ENCODE measurements at regions not wholly inside any gene's neighbourhood (a gene's known extent, or its start where the extent isn't known, plus 50 kb on each side); places are given as distances from the start of the nearest gene placed in this dataset.

DNA sequence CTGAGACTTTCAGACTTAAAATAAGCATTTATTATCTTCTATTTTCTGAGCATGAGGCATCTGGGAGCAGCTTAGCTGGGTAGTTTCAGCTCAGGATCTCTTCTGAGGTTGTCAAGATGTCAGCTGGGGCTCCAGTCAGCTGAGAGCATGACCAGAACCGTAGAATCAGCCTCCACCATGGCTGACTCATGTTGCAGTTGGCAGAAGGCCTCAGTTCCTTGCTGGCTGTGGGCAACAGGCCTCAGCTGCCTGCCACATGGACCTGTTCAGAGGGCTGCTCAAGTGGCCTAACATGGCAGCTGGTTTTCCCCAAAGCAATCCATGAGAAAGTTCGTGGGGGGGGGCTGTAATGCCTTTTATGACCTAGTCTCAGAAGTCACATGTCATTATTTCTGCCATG lies 142.3 kb downstream of the LY86 start:
- no peak overlapping the region for H3K4me3 ChIP-seq
- Mint-ChIP-seq H3K4me3 (no peak overlapping the region), H3K9me3 (no peaks in the 10 kb centered on the region), H3K27ac (no peak overlapping the region), H3K36me3 (ENCODE audit: low read depth) (no peaks in the 10 kb centered on the region; the same call in 2 of the 3 replicates), H3K27me3 (ENCODE audit: insufficient read depth, low read depth, poor library complexity) (peaks cover 7% of the 10 kb centered on the region), H3K4me1 (peaks cover 22% of the 10 kb centered on the region)
- no peaks in the 10 kb centered on the region for H3K36me3 ChIP-seq (ENCODE audit: insufficient read depth)
- no peaks in the 10 kb centered on the region for H3F3A ChIP-seq (replicated peaks; ENCODE audit: low read depth)
- ATAC-seq (no peak), DNase-seq (ENCODE audit: low spot score) (no peak)
- no peaks in the 10 kb centered on the region for H3K79me2 ChIP-seq (replicated peaks; ENCODE audit: insufficient read depth)
- no peaks in the 10 kb centered on the region; the same call in 1 of the 2 replicates for H3K27me3 ChIP-seq (ENCODE audit: insufficient read depth)
- TF ChIP-seq EZH2phosphoT487 (IDR thresholded peaks at IDR 0.05; ENCODE audit: unreplicated experiment) (no peak), POLR2AphosphoS5 (IDR thresholded peaks at IDR 0.05; ENCODE audit: low read depth) (no peak), ZNF114 (CRISPR knock-in tag; IDR thresholded peaks at IDR 0.05) (no peak), STAT1 (IDR thresholded peaks at IDR 0.05; ENCODE audit: unreplicated experiment) (no peak), NANOG (IDR thresholded peaks at IDR 0.05; ENCODE audit: borderline replicate concordance) (no peak), EZH2 (IDR thresholded peaks at IDR 0.05; ENCODE audit: low read depth, unreplicated experiment) (no peak), JUNB (IDR thresholded peaks at IDR 0.05; ENCODE audit: unreplicated experiment) (no peak), CREB1 (CRISPR knock-in tag; IDR thresholded peaks at IDR 0.05; ENCODE audit: low read depth) (no peak), ZNF331 (CRISPR knock-in tag; IDR thresholded peaks at IDR 0.05; ENCODE audit: low read depth) (no peak)
- TF ChIP-seq, protein P1, sequence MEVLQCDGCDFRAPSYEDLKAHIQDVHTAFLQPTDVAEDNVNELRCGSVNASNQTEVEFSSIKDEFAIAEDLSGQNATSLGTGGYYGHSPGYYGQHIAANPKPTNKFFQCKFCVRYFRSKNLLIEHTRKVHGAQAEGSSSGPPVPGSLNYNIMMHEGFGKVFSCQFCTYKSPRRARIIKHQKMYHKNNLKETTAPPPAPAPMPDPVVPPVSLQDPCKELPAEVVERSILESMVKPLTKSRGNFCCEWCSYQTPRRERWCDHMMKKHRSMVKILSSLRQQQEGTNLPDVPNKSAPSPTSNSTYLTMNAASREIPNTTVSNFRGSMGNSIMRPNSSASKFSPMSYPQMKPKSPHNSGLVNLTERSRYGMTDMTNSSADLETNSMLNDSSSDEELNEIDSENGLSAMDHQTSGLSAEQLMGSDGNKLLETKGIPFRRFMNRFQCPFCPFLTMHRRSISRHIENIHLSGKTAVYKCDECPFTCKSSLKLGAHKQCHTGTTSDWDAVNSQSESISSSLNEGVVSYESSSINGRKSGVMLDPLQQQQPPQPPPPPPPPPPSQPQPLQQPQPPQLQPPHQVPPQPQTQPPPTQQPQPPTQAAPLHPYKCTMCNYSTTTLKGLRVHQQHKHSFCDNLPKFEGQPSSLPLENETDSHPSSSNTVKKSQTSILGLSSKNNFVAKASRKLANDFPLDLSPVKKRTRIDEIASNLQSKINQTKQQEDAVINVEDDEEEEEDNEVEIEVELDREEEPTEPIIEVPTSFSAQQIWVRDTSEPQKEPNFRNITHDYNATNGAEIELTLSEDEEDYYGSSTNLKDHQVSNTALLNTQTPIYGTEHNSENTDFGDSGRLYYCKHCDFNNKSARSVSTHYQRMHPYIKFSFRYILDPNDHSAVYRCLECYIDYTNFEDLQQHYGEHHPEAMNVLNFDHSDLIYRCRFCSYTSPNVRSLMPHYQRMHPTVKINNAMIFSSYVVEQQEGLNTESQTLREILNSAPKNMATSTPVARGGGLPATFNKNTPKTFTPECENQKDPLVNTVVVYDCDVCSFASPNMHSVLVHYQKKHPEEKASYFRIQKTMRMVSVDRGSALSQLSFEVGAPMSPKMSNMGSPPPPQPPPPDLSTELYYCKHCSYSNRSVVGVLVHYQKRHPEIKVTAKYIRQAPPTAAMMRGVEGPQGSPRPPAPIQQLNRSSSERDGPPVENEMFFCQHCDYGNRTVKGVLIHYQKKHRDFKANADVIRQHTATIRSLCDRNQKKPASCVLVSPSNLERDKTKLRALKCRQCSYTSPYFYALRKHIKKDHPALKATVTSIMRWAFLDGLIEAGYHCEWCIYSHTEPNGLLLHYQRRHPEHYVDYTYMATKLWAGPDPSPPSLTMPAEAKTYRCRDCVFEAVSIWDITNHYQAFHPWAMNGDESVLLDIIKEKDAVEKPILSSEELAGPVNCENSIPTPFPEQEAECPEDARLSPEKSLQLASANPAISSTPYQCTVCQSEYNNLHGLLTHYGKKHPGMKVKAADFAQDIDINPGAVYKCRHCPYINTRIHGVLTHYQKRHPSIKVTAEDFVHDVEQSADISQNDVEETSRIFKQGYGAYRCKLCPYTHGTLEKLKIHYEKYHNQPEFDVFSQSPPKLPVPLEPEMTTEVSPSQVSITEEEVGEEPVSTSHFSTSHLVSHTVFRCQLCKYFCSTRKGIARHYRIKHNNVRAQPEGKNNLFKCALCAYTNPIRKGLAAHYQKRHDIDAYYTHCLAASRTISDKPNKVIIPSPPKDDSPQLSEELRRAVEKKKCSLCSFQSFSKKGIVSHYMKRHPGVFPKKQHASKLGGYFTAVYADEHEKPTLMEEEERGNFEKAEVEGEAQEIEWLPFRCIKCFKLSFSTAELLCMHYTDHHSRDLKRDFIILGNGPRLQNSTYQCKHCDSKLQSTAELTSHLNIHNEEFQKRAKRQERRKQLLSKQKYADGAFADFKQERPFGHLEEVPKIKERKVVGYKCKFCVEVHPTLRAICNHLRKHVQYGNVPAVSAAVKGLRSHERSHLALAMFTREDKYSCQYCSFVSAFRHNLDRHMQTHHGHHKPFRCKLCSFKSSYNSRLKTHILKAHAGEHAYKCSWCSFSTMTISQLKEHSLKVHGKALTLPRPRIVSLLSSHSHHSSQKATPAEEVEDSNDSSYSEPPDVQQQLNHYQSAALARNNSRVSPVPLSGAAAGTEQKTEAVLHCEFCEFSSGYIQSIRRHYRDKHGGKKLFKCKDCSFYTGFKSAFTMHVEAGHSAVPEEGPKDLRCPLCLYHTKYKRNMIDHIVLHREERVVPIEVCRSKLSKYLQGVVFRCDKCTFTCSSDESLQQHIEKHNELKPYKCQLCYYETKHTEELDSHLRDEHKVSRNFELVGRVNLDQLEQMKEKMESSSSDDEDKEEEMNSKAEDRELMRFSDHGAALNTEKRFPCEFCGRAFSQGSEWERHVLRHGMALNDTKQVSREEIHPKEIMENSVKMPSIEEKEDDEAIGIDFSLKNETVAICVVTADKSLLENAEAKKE (CRISPR knock-in tag; IDR thresholded peaks at IDR 0.05), result no peak
- TF ChIP-seq, protein P2, sequence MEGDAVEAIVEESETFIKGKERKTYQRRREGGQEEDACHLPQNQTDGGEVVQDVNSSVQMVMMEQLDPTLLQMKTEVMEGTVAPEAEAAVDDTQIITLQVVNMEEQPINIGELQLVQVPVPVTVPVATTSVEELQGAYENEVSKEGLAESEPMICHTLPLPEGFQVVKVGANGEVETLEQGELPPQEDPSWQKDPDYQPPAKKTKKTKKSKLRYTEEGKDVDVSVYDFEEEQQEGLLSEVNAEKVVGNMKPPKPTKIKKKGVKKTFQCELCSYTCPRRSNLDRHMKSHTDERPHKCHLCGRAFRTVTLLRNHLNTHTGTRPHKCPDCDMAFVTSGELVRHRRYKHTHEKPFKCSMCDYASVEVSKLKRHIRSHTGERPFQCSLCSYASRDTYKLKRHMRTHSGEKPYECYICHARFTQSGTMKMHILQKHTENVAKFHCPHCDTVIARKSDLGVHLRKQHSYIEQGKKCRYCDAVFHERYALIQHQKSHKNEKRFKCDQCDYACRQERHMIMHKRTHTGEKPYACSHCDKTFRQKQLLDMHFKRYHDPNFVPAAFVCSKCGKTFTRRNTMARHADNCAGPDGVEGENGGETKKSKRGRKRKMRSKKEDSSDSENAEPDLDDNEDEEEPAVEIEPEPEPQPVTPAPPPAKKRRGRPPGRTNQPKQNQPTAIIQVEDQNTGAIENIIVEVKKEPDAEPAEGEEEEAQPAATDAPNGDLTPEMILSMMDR (conservative IDR thresholded peaks at IDR 0.05; ENCODE audit: low read depth in 2 of 2), result no peak
- TF ChIP-seq, protein P3, sequence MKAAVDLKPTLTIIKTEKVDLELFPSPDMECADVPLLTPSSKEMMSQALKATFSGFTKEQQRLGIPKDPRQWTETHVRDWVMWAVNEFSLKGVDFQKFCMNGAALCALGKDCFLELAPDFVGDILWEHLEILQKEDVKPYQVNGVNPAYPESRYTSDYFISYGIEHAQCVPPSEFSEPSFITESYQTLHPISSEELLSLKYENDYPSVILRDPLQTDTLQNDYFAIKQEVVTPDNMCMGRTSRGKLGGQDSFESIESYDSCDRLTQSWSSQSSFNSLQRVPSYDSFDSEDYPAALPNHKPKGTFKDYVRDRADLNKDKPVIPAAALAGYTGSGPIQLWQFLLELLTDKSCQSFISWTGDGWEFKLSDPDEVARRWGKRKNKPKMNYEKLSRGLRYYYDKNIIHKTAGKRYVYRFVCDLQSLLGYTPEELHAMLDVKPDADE (IDR thresholded peaks at IDR 0.05), result no peak
- TF ChIP-seq, protein P4, sequence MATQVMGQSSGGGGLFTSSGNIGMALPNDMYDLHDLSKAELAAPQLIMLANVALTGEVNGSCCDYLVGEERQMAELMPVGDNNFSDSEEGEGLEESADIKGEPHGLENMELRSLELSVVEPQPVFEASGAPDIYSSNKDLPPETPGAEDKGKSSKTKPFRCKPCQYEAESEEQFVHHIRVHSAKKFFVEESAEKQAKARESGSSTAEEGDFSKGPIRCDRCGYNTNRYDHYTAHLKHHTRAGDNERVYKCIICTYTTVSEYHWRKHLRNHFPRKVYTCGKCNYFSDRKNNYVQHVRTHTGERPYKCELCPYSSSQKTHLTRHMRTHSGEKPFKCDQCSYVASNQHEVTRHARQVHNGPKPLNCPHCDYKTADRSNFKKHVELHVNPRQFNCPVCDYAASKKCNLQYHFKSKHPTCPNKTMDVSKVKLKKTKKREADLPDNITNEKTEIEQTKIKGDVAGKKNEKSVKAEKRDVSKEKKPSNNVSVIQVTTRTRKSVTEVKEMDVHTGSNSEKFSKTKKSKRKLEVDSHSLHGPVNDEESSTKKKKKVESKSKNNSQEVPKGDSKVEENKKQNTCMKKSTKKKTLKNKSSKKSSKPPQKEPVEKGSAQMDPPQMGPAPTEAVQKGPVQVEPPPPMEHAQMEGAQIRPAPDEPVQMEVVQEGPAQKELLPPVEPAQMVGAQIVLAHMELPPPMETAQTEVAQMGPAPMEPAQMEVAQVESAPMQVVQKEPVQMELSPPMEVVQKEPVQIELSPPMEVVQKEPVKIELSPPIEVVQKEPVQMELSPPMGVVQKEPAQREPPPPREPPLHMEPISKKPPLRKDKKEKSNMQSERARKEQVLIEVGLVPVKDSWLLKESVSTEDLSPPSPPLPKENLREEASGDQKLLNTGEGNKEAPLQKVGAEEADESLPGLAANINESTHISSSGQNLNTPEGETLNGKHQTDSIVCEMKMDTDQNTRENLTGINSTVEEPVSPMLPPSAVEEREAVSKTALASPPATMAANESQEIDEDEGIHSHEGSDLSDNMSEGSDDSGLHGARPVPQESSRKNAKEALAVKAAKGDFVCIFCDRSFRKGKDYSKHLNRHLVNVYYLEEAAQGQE (IDR thresholded peaks at IDR 0.05; ENCODE audit: unreplicated experiment), result no peak
- no peaks in the 10 kb centered on the region for H4K20me1 ChIP-seq (replicated peaks; ENCODE audit: insufficient read depth)
- no peak overlapping the region for H3K4me2 ChIP-seq
- H3K9me2 ChIP-seq (ENCODE audit: insufficient read depth), result no peaks in the 10 kb centered on the region
- H3K4me1 ChIP-seq (ENCODE audit: insufficient read depth), result peaks cover 12% of the 10 kb centered on the region; the same call in 1 of the 2 replicates
- H3K27ac ChIP-seq (ENCODE audit: low read depth), result no peak overlapping the region
- no peak overlapping the region for H2AFZ ChIP-seq
